Smooth muscle cell (in vitro differentiated cells): ENCODE measurements at regions not wholly inside any gene's neighbourhood (a gene's known extent, or its start where the extent isn't known, plus 50 kb on each side); places are given as distances from the start of the nearest gene placed in this dataset.

Source experiments
- DNase-seq: peaks from one replicate; lab custom pipeline; 2025; ENCODE audit not compliant: unreplicated experiment; lab: John Stamatoyannopoulos, UW
- H2AFZ ChIP-seq: fragments of 200-600 bp; sonication (generic); 2 replicates; pipeline ENCODE4 v1.6.0; 2016; ENCODE audit warnings: antibody characterized with exemption, low read depth, mild to moderate bottlenecking
- H3F3A ChIP-seq: fragments of 200-600 bp; sonication (generic); 2 replicates; pipeline ENCODE4 v1.6.0; 2017; ENCODE audit warnings: antibody characterized with exemption, low read depth
- H3K27ac ChIP-seq: fragments of 200-600 bp; sonication (generic); 2 replicates; pipeline ENCODE4 v1.5.1; 2016; ENCODE audit warnings: low read depth, mild to moderate bottlenecking
- H3K27me3 ChIP-seq: fragments of 200-600 bp; sonication (generic); 2 replicates; pipeline ENCODE4 v1.6.1; 2016; ENCODE audit warnings: low read depth, mild to moderate bottlenecking
- H3K36me3 ChIP-seq: fragments of 200-600 bp; sonication (generic); 2 replicates; pipeline ENCODE4 v1.5.1; 2016; ENCODE audit warnings: low read depth
- H3K4me1 ChIP-seq: fragments of 200-600 bp; sonication (generic); 2 replicates; pipeline ENCODE4 v1.5.1; 2016; ENCODE audit warnings: low read depth
- H3K4me2 ChIP-seq: fragments of 200-600 bp; sonication (generic); 2 replicates; pipeline ENCODE4 v1.6.0; 2016; ENCODE audit warnings: mild to moderate bottlenecking
- H3K4me3 ChIP-seq: fragments of 200-600 bp; sonication (generic); 2 replicates; pipeline ENCODE4 v1.5.1; 2016; ENCODE audit warnings: mild to moderate bottlenecking
- H3K79me2 ChIP-seq: fragments of 200-600 bp; sonication (generic); 2 replicates; pipeline ENCODE4 v1.6.0; 2016; ENCODE audit warnings: low read depth, mild to moderate bottlenecking
- H3K9ac ChIP-seq: fragments of 200-600 bp; sonication (generic); 2 replicates; pipeline ENCODE4 v1.6.0; 2016; ENCODE audit warnings: low read depth
- H3K9me3 ChIP-seq: fragments of 200-600 bp; sonication (generic); replicated peaks from 2 replicates; pipeline ENCODE4 v1.5.1; 2016; ENCODE audit warnings: low read depth
- H4K20me1 ChIP-seq: fragments of 200-600 bp; sonication (generic); 2 replicates; pipeline ENCODE4 v1.6.0; 2016; ENCODE audit warnings: low read depth
- WGBS: methylation state at CpG from one replicate; pipeline ENCODE4 v1.1.7; 2016; ENCODE audit warnings: low lambda C conversion rate; 5-methylcytosine and 5-hydroxymethylcytosine counted together
- TF ChIP-seq, protein P1 (sequence below): fragments of 200-600 bp; sonication (generic); IDR thresholded peaks from 2 replicates; pipeline ENCODE4 v1.5.1; 2017; ENCODE audit warnings: borderline replicate concordance, mild to moderate bottlenecking, antibody characterized with exemption; ENCODE audit not compliant: insufficient read depth, poor library complexity, severe bottlenecking

DNA sequence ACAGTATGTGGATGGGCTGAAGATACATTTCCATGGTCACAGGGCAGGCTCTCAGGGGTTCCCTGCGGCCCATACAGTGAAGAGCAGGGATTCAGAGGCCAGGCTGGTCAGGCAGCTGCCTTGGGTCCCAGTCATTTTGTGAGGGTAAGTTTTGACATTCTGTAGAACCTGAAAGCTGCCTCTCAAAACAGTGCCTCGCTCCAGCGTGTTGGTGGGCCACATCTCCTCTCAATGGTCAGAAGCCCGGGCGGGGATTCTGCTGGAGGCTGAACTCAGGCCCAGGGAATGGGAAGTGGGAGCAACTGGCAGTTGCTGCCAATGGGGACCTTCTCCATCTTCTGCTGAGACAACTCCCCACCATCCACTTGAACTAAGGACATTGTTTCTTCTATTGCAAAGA lies 190.0 kb downstream of the PTPN20 start:
- no peaks in the 10 kb centered on the region for H3K79me2 ChIP-seq
- no peak overlapping the region for H2AFZ ChIP-seq
- H3K27me3 ChIP-seq: no peaks in the 10 kb centered on the region
- 95% methylated on average over 5 of the region's 5 CpGs for WGBS
- no peak for DNase-seq
- H3K4me2 ChIP-seq: no peak overlapping the region
- no peaks in the 10 kb centered on the region for H4K20me1 ChIP-seq
- H3K4me1 ChIP-seq: no peaks in the 10 kb centered on the region
- H3K36me3 ChIP-seq: no peaks in the 10 kb centered on the region
- H3K9me3 ChIP-seq: no peaks in the 10 kb centered on the region
- TF ChIP-seq, protein P1, sequence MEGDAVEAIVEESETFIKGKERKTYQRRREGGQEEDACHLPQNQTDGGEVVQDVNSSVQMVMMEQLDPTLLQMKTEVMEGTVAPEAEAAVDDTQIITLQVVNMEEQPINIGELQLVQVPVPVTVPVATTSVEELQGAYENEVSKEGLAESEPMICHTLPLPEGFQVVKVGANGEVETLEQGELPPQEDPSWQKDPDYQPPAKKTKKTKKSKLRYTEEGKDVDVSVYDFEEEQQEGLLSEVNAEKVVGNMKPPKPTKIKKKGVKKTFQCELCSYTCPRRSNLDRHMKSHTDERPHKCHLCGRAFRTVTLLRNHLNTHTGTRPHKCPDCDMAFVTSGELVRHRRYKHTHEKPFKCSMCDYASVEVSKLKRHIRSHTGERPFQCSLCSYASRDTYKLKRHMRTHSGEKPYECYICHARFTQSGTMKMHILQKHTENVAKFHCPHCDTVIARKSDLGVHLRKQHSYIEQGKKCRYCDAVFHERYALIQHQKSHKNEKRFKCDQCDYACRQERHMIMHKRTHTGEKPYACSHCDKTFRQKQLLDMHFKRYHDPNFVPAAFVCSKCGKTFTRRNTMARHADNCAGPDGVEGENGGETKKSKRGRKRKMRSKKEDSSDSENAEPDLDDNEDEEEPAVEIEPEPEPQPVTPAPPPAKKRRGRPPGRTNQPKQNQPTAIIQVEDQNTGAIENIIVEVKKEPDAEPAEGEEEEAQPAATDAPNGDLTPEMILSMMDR: no peak
- H3K9ac ChIP-seq: no peak overlapping the region
- no peaks in the 10 kb centered on the region for H3F3A ChIP-seq
- no peak overlapping the region for H3K27ac ChIP-seq
- H3K4me3 ChIP-seq: no peak overlapping the region

DNA sequence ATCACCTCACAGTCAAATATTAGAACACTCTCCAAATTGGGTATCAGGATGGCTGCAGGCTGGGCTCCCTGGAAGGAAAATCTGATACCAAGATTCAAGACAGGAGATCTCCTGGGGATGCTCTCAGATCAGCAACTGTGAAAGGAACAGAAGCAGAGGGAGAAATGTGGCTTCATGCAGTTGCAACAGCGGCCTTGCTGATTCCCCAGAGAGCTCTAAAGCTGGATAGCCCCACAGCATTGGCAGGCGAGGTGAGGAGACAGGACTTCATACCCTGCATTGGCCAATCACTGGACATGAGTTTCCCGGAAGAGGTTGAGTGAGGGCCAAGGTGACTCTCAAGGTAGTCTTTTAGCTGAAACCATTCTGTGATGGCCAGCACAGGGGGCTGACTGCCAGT lies 190.6 kb downstream of the PTPN20 start:
- Histone ChIP-seq H4K20me1 (no peaks in the 10 kb centered on the region), H3K4me1 (no peaks in the 10 kb centered on the region), H3K9ac (no peak overlapping the region), H2AFZ (no peak overlapping the region), H3K27me3 (no peaks in the 10 kb centered on the region), H3K4me2 (no peak overlapping the region), H3K9me3 (no peaks in the 10 kb centered on the region), H3K4me3 (no peak overlapping the region), H3K27ac (no peak overlapping the region), H3F3A (no peaks in the 10 kb centered on the region), H3K79me2 (no peaks in the 10 kb centered on the region), H3K36me3 (no peaks in the 10 kb centered on the region)
- 94% methylated on average over 3 of the region's 3 CpGs for WGBS
- DNase-seq: no peak
- TF ChIP-seq, protein P1: no peak

DNA sequence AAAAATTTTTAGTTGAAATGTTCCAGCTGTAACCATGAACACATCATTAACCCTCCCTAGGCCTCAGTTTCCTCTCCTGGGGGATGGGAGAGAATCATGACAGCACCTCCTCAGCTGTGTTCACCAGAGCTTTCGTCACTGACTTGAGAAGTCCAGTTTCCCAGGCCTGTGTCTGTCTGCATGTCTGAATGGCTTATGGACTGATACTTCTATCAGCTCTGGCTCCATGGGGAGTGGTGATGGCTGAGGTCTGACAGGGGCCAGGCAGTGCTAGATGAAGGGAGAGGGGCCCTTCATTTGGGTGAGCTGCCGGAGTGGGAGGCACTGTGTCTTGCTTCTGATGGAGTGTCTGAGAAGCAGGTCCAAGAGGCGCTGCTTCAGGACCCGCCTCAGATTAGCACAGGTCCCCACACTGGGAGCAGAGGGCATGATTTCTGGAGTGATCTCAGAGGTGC lies 192.9 kb downstream of the PTPN20 start:
- Histone ChIP-seq H3K4me2 (no peak overlapping the region), H3K4me3 (no peak overlapping the region), H4K20me1 (no peaks in the 10 kb centered on the region), H3K79me2 (no peaks in the 10 kb centered on the region), H3K36me3 (no peaks in the 10 kb centered on the region), H3K27me3 (no peaks in the 10 kb centered on the region), H3K9ac (no peak overlapping the region), H3K27ac (no peak overlapping the region), H3K9me3 (no peaks in the 10 kb centered on the region), H2AFZ (no peak overlapping the region), H3F3A (no peaks in the 10 kb centered on the region), H3K4me1 (no peaks in the 10 kb centered on the region)
- DNase-seq: no peak
- TF ChIP-seq, protein P1: no peak
- WGBS: 64% methylated on average over 4 of the region's 4 CpGs

DNA sequence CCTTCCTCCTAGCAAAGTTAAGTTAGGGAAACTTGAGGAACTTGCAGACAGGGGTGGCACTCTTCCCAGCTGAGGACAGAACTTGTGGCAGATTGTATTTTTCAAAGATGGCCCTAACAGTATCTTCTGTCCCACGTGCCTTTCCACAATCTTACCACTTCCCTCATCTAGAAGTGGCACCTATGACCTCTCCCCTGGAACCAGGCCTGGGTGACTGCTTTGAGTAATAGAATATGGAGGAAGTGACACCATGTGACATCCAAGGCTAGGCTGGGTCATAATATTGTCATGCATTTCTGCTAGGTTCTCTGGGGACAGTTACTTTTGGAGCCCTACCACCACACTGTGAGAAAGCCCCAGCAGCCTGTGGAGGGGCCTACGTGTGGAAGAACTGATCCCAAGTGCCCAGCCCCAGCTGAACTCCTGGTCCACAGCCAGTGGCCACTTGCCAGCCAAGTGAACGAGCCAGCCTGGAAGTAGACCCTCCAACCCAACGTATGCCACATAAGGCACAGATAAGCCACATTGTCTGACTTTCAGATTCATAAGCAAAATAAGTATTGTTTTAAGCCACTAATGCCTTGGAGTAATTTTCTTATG lies 193.7 kb downstream of the PTPN20 start:
- no peak for DNase-seq
- Histone ChIP-seq H3K36me3 (no peaks in the 10 kb centered on the region), H3K27me3 (no peaks in the 10 kb centered on the region), H3K4me1 (no peaks in the 10 kb centered on the region), H3F3A (no peaks in the 10 kb centered on the region), H3K79me2 (no peaks in the 10 kb centered on the region), H3K9me3 (no peaks in the 10 kb centered on the region), H3K4me2 (no peak overlapping the region), H4K20me1 (no peaks in the 10 kb centered on the region), H3K27ac (no peak overlapping the region), H3K4me3 (no peak overlapping the region), H3K9ac (no peak overlapping the region), H2AFZ (no peak overlapping the region)
- TF ChIP-seq, protein P1: no peak
- WGBS: 89% methylated on average over 4 of the region's 4 CpGs
